Epithelial cell of proximal tubule (primary cell): ENCODE measurements at regions not wholly inside any gene's neighbourhood (a gene's known extent, or its start where the extent isn't known, plus 50 kb on each side); places are given as distances from the start of the nearest gene placed in this dataset.

ENCODE experiments used
- DNase-seq: peaks from one replicate; pipeline ENCODE4 v3.0.0-alpha.2; 2011; ENCODE audit warnings: low read depth
- H3K4me3 ChIP-seq: 2 replicates; pipeline ENCODE4 v1.5.1; 2011; ENCODE audit warnings: low read depth, mild to moderate bottlenecking, low read length
- CTCF ChIP-seq: conservative IDR thresholded peaks from 2 replicates; pipeline ENCODE4 v1.5.1; 2012; ENCODE audit warnings: low read depth, mild to moderate bottlenecking, low read length

DNA sequence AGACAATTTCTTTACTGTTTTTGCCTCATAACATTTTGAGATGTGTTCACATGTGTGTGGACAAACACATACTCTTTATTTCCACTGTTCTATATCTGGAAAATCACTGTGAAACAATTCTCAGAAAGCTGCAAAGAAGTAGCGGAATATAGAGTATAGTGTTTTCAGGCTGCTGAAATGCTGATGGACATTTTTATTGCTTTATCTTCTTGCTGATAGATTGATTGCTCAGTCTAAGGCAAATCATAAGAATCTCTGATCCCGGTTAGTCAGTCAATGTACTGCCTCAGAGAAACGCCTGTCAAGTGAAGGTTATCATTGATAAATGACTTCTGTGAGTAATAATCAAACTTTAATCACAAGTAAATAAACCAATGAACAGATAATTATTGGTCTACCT lies 364.9 kb upstream of the CTNND2 start:
- TF ChIP-seq CTCF: no peak
- no peak for DNase-seq

GRCh38 chr5:12258549-12258948 lies 354.3 kb upstream of the CTNND2 start:
- no peak for DNase-seq
- no peak for TF ChIP-seq CTCF
- H3K4me3 ChIP-seq: no peak overlapping the region

More for the DNA sequence above, 364.9 kb upstream of the CTNND2 start:
- H3K4me3 ChIP-seq: no peak overlapping the region

GRCh38 chr5:12250454-12250853 lies 346.2 kb upstream of the CTNND2 start:
- H3K4me3 ChIP-seq: no peak overlapping the region
- no peak for TF ChIP-seq CTCF
- DNase-seq: no peak

- TF ChIP-seq CTCF: no peak
- no peak for DNase-seq
- no peak overlapping the region for H3K4me3 ChIP-seq
Observed at GRCh38 chr5:12248831-12249230, 344.6 kb upstream of the CTNND2 start.

- no peak for TF ChIP-seq CTCF
- H3K4me3 ChIP-seq: no peak overlapping the region
- no peak for DNase-seq
Observed at GRCh38 chr5:12246036-12246435, 341.8 kb upstream of the CTNND2 start.

GRCh38 chr5:12245429-12245828 lies 341.2 kb upstream of the CTNND2 start:
- DNase-seq: no peak
- no peak overlapping the region for H3K4me3 ChIP-seq
- no peak for TF ChIP-seq CTCF

DNA sequence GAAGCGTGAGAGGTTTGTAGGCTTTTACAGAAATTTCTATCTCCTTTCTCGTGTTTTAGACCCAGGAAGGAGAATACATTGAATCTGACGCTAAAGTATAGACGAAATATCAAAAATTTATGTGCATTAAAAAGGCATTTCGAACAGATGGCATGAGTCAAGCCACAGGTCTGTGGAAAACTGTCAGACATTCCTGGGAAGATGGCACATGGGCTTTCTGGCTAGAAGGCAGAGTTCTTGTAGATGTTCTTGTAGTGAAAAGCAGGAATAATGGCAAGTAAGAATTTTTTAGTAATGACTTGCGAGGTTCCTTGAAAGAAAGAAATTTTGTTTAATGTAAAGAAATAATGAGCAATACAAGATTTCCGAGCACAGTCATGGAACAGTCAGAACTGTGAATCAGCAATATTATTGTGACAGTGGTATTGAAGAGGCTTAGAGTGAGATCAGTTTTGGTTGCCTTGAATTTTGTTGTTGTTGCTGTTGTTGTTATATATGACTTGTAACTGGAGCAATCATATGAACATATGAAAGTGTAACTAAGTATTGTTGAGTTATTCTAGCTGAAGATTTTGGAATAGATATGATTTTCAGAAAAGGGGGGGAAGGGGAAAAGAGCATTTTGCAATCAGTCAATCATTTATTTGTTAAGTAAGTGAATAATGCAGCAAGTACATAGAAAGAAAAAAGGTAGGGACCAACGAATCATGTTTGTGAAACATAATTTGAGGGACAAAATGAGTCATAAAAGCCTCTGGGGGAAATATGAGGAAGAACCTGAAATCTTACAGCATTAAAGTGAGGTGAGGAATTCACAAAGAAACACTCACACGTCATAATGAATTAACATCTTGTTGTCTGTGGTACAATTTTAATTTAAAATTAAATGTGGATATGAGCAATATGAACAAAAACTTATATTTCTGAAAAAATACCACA lies 339.0 kb upstream of the CTNND2 start:
- no peak overlapping the region for H3K4me3 ChIP-seq
- DNase-seq: no peak
- no peak for TF ChIP-seq CTCF
